ENCODE measurements at regions not wholly inside any gene's neighbourhood (a gene's known extent, or its start where the extent isn't known, plus 50 kb on each side); places are given as distances from the start of the nearest gene placed in this dataset.
"Not testable (repeated sequence)": the region's sequence is repeated elsewhere in the genome, so short reads cannot be mapped to it uniquely, and the experiment has no call there.

- DNase-seq (ENCODE audit: low read depth) = no peak
Observed at GRCh38 chr7:91405092-91405788, 141.0 kb downstream of the FZD1 start.

- not testable (repeated sequence) for DNase-seq (ENCODE audit: low read depth)
Observed at GRCh38 chr7:91405873-91406272, 141.6 kb downstream of the FZD1 start.

DNA sequence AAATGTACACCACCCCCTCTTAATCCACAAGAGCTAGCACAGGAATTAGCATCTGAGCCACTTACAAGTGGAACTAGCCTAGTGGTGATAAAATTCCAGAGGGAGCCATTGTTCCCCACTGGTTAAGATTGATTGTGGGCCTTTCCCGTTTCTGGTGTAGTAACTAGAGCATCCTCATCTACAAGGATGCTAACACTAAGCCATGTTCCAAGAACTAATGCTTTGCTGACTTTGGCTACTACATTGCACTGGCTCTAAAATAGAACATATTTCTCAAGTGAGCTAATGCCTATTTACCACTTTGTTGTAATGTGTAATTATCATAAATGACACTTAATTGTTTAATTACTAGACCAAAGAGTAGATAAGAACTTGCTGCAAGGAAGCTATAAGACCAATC, 143.7 kb downstream of the FZD1 start:
- DNase-seq (ENCODE audit: low read depth) = no peak

DNA sequence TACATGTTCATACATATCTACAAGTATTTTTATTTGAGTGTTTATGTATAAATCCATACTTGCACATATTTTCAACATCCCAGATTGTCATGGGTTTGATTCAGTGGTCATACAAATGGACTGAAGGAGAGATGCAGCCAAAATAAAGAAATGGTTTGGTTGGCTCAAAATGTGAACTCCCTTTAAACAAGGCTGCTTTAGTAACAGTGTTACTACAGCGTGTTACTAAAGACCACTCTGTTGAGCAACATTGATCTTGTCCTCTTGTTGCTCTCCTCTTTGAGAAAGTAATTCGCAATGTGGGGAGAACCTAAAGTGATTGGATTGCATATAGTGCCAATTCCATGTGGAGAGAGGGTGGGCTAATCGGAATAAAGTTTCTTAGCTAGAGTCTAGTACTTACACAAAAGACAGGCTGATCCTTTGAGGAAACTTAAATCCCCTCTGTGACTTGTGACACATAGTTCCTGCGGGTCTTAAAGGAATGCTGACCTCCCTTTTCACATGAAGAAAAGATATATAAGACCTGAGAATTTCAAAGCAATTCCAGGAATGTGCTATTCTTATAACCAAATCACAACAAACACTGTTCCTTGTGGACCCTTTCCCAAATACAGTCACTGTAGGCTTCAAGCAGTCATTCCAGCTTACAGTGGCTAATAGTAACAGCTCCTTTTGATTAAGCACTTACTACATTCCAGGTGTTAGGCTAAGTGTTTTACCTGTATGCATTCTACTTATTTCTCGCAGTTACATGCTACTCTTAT, 144.3 kb downstream of the FZD1 start:
- no peak for DNase-seq (ENCODE audit: low read depth)

DNA sequence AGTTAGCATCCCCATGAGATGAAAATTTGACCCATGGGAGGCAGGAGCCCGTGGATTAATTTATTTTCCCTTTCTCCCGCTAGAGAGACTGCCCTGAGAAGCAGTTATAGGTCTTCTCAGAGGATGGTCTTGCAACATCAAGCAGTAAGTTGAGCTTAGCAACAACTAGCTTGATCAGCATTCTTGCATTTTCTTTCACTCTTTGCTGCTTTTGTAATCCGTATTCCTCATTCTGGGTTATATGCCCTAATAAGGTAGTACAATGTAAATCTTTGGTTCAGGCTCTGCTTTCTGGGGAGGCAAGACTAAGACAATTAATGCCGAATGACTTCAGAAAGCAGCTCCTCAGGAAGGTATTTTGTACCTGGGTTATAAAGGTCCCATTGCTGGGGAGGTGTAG, 146.8 kb downstream of the FZD1 start:
- no peak for DNase-seq (ENCODE audit: low read depth)

DNA sequence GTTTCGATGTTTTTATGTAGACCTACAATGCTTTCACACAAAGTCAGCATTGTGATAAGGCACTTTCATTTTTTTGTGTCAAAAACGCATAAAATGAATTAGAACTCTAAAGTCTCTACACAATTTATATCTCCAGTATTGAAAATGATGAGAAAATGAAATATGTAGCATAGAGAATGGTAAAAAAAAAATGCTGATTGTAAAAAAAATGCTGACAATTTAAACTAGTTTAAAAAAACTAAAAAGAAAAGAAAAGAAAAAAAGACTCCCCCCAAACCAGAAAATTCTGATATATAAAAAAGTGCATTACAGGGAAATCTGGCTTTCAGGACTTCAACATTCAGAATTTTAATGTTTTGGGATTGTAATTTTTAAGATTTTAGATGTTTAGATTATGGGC, 148.1 kb downstream of the FZD1 start:
- DNase-seq (ENCODE audit: low read depth) = no peak

GRCh38 chr7:91414734-91415133, 150.5 kb downstream of the FZD1 start:
- DNase-seq (ENCODE audit: low read depth) = no peak

DNA sequence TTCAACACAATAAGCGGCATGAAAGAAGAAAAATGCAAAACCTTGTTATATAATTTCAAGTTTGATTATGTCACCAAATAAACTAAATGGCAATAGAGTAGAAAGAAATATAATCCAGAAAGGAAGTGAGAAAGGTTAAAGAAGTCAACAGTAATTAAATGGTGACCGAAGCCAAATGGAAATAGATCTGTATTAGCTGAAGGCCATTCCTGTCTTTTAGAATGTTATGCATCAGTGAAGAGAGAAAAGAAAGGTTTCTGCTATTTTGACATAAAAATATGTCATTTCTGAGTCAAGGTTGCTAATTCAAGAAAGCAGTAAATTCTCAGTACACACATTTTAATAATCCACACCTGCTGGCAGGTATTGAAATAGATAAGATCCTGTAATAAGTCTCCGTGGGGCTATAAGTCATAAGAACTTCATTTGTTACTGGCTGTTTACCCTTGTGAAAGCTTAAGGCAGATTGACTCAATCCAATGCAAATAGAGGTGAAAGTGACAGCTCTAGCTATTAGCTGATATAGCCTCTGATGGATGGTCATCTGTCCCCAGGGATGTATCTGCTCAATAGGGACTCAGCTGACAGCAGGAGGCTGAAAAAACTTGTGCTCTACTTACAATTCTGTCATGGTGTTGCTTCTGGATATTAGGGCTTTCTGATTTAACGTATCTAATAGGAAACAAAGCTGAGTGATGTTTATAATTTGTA, 152.1 kb downstream of the FZD1 start:
- DNase-seq (ENCODE audit: low read depth) = no peak

DNA sequence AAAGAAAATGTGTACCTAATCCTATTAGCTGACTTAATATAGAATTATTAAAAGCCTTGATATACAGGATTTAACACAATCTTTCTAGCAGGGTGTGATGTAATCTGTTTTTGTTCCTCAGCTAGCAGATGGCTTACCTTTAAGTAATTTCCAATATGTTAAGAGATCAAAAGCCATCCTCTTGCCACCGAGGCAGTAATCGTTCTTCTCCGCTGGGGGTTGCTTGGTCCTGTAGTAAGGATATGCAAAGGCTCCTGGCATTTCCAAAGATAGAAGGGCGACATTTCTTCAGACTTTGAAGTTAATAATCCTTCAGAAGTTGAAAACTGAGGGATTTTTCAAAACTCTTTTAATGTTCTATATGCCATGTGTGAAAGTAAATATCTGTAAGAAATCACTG, 156.4 kb downstream of the FZD1 start:
- DNase-seq (ENCODE audit: low read depth) = no peak

- no peak for DNase-seq (ENCODE audit: low read depth)
Observed at GRCh38 chr7:91421018-91421417, 156.8 kb downstream of the FZD1 start.

GRCh38 chr7:91424371-91424770, 160.1 kb downstream of the FZD1 start:
- no peak for DNase-seq (ENCODE audit: low read depth)

- no peak for DNase-seq (ENCODE audit: low read depth)
Observed at GRCh38 chr7:91425149-91425548, 160.9 kb downstream of the FZD1 start.

GRCh38 chr7:91427051-91427450, 162.8 kb downstream of the FZD1 start:
- no peak for DNase-seq (ENCODE audit: low read depth)

DNA sequence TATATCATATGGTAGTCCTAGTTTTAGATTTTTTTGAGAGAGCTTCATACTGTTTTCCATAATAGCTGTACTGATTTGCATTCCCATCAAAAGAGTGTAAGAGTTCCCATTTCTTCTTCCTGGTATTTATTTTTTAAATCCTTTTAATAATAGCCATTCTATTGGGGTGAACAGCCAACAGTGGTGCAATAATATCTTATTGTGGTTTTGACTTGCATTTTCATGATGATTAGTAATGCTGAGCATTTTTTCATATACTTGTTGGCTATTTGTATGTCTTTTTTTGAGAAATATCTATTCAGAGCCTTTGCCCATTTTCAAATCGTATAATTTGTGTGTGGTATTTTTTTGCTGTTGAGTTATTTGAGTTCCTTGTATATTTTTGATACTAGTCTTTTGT, 167.4 kb downstream of the FZD1 start:
- DNase-seq (ENCODE audit: low read depth) = no peak

DNA sequence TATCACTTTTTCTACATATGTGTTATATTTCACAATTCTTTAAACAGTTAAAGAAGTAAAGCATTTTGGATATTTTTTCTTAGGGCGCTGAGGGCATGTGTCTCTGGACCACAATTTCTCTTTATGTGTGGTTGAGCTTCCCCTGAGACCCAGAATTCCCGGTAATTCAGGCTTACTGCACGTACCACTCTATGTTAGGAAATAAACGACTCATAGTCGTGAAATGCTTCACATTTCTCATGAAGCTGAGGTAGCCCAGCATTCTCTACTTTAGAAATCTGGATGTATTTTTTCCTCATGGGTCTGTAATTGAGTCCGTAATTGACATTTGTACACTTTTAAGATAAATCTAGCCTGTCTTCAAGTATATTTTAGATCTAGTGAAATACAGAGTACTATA, 170.6 kb downstream of the FZD1 start:
- DNase-seq (ENCODE audit: low read depth) = no peak

DNA sequence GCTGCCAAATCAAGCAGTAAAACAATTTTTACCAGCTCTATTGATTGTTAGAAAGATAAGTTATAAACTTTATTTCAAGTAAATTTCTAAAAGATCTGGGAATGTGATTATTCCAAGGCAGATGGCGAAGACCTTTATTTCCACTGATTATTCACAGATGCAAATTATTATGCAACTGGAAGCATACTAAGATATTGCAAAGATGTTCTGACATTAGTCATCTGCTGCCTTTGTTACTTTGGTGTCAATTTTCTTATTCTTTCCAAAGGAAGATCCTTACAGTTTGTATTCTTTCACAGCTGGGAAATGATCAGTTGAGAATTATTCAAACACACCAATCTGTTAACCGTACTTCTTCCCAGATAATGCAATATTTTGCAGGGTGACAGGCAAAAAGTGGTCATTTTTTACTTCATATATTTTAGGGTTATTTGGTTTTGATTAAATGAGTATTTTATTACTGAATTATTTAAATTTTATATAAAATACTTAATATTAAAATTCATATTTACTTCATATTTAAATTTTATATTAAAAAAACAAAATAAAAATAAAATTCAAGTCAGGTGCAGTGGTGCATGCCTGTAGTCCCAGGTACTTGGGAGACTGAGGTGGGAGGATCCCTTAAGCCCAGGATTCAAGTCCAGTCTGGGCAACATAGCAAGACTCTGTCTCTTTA, 171.3 kb downstream of the FZD1 start:
- no peak for DNase-seq (ENCODE audit: low read depth)

DNA sequence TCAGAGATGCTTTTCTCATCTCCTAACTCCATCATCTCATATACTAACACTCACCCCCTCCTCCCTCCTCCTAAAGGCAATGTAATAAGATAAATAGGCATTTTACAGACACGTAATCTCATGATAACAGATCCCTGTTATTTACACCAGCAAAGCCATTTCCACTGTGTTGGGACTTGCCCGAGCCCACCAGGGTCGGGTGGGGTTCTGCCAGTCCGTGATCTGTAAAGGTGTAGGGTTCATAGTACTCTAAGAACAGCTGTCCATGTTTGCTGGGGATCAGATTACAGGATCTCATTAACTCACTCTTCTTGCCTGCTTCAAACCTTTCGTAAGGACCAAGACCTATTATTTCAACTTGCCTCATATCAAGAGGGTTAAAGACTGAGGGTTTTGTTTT, 172.4 kb downstream of the FZD1 start:
- DNase-seq (ENCODE audit: low read depth) = no peak

- not testable (repeated sequence) for DNase-seq (ENCODE audit: low read depth)
Observed at GRCh38 chr7:91440198-91440597, 176.0 kb downstream of the FZD1 start.

DNA sequence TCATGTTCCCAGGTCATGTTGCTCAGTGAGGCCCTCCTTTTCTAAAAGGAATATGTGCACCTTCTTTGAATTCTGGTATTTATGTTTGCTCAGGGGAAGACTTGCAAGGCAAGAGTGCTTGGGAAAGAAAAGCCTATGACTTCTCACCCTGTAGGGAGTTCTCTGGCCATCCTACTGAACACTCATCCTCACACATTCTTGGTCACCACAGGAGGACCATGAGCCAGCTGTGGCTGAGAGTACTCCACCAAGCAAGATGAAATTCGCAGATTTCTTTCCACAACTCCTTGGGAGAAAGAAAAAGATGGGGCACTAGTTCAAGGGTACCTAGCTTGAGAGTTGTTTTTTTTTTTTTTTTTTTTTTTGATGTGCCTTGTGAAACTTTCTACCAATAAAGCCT, 179.6 kb downstream of the FZD1 start:
- DNase-seq (ENCODE audit: low read depth) = no peak

DNA sequence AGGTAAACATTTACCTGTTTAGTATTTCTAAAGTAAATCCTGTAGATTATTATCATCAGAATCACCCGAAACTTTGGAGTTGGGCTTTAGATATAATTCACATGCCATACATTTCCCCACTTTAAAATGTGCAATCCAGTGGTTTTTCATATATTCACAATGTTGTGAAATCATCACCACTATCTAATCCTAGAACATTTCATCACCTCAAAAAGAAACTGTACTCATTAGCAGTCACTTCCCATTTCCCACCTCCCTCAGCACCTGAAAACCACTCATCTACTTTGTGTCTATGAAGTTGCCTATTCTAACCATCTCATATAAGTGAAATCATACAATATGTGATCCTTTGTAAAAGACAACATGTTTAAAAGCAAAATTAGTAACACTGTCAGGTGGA, 182.6 kb downstream of the FZD1 start:
- DNase-seq (ENCODE audit: low read depth) = no peak

- DNase-seq (ENCODE audit: low read depth) = no peak
Observed at GRCh38 chr7:91455411-91455810, 191.2 kb downstream of the FZD1 start.

GRCh38 chr7:91457208-91457607, 193.0 kb downstream of the FZD1 start:
- DNase-seq (ENCODE audit: low read depth) = no peak

- no peak for DNase-seq (ENCODE audit: low read depth)
Observed at GRCh38 chr7:91459539-91459938, 195.3 kb downstream of the FZD1 start.
